ENCODE measurements at regions not wholly inside any gene's neighbourhood (a gene's known extent, or its start where the extent isn't known, plus 50 kb on each side); places are given as distances from the start of the nearest gene placed in this dataset.

DNA sequence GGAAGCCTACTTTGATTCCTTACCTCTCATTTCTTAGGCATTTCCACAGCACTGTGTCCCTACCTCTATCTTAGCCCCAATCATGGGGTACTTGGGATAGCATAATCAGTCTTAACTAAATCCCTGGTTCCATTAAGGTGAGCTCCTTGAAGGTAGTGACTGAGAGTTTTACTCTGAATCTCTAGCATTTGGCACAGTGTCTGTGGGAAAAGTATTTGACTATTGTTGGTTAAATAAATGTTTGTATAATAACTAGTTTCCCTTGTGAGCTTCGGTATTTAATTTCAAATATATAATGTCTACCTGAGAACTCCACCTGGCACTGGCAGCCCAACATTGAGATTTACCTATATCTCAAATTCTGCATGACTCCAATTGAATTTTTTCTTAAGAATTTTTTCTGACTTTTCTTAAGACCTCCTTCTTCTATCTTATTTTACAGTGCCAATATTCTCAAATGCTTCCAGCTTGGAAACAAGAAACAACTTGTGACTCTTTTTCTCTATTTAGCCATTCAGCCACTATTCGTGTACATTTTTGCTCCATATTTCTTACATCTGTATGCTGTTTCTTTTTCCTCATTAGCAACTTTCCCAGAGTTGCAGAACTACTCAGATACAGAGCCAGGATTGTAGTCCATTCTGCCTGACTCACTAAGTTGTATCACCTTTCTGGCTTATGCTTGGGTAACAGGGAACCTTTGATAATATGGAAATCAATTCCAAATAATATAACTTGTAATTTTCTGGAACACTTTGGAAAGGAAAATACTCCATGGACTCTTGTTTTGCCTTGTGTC is 214.0 kb upstream of the NT5C1B start:
- no peak overlapping the region for H2AFZ ChIP-seq (ENCODE audit: low read depth, low read length)
- no peaks in the 10 kb centered on the region for H3K27me3 ChIP-seq (ENCODE audit: insufficient read depth, low read depth, low read length)
- H3K79me2 ChIP-seq (replicated peaks; ENCODE audit: insufficient read depth, low read length): no peaks in the 10 kb centered on the region
- H4K20me1 ChIP-seq (ENCODE audit: insufficient read depth): no peaks in the 10 kb centered on the region
- H3K4me3 ChIP-seq (ENCODE audit: low read length): no peak overlapping the region
- TF ChIP-seq EZH2 (IDR thresholded peaks at IDR 0.05; ENCODE audit: borderline replicate concordance, insufficient read depth, low read length, poor library complexity, severe bottlenecking) (no peak), RAD21 (conservative IDR thresholded peaks at IDR 0.05) (no peak), POLR2AphosphoS5 (IDR thresholded peaks at IDR 0.05) (no peak), EP300 (conservative IDR thresholded peaks at IDR 0.05; ENCODE audit: poor library complexity, severe bottlenecking) (no peak), CTCF (IDR thresholded peaks at IDR 0.05; ENCODE audit: poor library complexity, severe bottlenecking) (no peak), SMC3 (conservative IDR thresholded peaks at IDR 0.05; ENCODE audit: poor library complexity) (no peak), MXI1 (conservative IDR thresholded peaks at IDR 0.05; ENCODE audit: poor library complexity, severe bottlenecking) (no peak), REST (IDR thresholded peaks at IDR 0.05; ENCODE audit: borderline replicate concordance) (no peak), TAF1 (IDR thresholded peaks at IDR 0.05; ENCODE audit: low read depth) (no peak)
- H3K9me2 ChIP-seq (ENCODE audit: insufficient read depth, low read length): no peaks in the 10 kb centered on the region
- H3K36me3 ChIP-seq (ENCODE audit: insufficient read depth, low read length): no peaks in the 10 kb centered on the region
- H3K9me3 ChIP-seq (ENCODE audit: low read length): no peaks in the 10 kb centered on the region
- no peak overlapping the region for H3K4me2 ChIP-seq (ENCODE audit: low read length)
- no peaks in the 10 kb centered on the region for H3F3A ChIP-seq (ENCODE audit: insufficient read depth, low read length, poor library complexity, severe bottlenecking)
- no peak overlapping the region for H3K27ac ChIP-seq (ENCODE audit: low read length)
- no peak overlapping the region for H3K9ac ChIP-seq (ENCODE audit: low read length)

DNA sequence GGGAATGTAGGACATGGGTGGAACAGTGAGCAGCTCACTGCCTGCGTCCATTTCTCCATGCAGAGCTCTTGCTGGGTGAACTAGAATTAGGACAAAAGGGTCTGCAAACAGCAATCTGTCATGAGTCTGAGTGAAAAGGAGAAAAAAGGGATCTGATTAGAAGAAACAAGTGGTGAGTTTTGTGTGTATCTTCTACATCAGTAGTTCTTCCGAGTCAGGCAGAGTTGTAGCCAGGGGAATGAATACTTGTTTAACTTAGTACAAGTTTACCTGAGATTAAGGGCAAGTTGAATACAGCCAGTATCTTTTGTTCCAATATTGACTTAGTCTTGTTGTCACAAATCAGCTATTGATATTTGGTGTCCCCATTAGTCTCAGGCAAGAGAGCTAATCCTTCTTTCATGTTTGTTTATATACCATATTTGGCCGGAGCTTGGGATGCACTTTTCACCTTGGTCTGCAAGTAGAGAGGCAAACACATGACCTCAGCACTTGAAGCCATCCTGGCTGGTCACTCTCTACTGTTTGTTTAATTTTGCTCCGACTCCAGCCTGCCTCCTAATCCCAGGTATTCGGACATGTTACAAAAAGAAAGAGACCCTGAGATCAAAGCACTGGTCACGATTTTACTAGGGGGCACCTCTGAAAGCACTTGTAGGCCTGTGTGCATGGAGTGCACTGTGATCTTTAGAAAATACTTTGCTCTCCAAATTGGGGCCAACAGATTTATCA is 211.0 kb upstream of the NT5C1B start:
- Histone ChIP-seq H3K27ac (ENCODE audit: low read length) (no peak overlapping the region), H3K4me3 (ENCODE audit: low read length) (no peak overlapping the region), H3K9me3 (ENCODE audit: low read length) (no peaks in the 10 kb centered on the region), H4K20me1 (ENCODE audit: insufficient read depth) (no peaks in the 10 kb centered on the region), H3K27me3 (ENCODE audit: insufficient read depth, low read depth, low read length) (no peaks in the 10 kb centered on the region), H3F3A (ENCODE audit: insufficient read depth, low read length, poor library complexity, severe bottlenecking) (no peaks in the 10 kb centered on the region), H3K4me2 (ENCODE audit: low read length) (no peak overlapping the region), H3K79me2 (replicated peaks; ENCODE audit: insufficient read depth, low read length) (no peaks in the 10 kb centered on the region), H2AFZ (ENCODE audit: low read depth, low read length) (no peak overlapping the region), H3K9ac (ENCODE audit: low read length) (no peak overlapping the region), H3K9me2 (ENCODE audit: insufficient read depth, low read length) (no peaks in the 10 kb centered on the region), H3K36me3 (ENCODE audit: insufficient read depth, low read length) (no peaks in the 10 kb centered on the region)
- TF ChIP-seq EZH2 (IDR thresholded peaks at IDR 0.05; ENCODE audit: borderline replicate concordance, insufficient read depth, low read length, poor library complexity, severe bottlenecking) (no peak), POLR2AphosphoS5 (IDR thresholded peaks at IDR 0.05) (no peak), TAF1 (IDR thresholded peaks at IDR 0.05; ENCODE audit: low read depth) (no peak), MXI1 (conservative IDR thresholded peaks at IDR 0.05; ENCODE audit: poor library complexity, severe bottlenecking) (no peak), SMC3 (conservative IDR thresholded peaks at IDR 0.05; ENCODE audit: poor library complexity) (no peak), REST (IDR thresholded peaks at IDR 0.05; ENCODE audit: borderline replicate concordance) (no peak), CTCF (IDR thresholded peaks at IDR 0.05; ENCODE audit: poor library complexity, severe bottlenecking) (no peak), RAD21 (conservative IDR thresholded peaks at IDR 0.05) (no peak), EP300 (conservative IDR thresholded peaks at IDR 0.05; ENCODE audit: poor library complexity, severe bottlenecking) (no peak)

All from neural cell (in vitro differentiated cells).